GM21786 (cell line): ENCODE measurements at regions not wholly inside any gene's neighbourhood (a gene's known extent, or its start where the extent isn't known, plus 50 kb on each side); places are given as distances from the start of the nearest gene placed in this dataset.
A peak's percentile ranks its signal among the peaks of the same experiment; 100 is the strongest.
"Not testable (repeated sequence)": the region's sequence is repeated elsewhere in the genome, so short reads cannot be mapped to it uniquely, and the experiment has no call there.

Experiments used
- ATAC-seq: cut with Tn5 transposase; IDR thresholded peaks from one replicate; pipeline ENCODE4 v1.9.1; 2021; ENCODE audit not compliant: unreplicated experiment

DNA sequence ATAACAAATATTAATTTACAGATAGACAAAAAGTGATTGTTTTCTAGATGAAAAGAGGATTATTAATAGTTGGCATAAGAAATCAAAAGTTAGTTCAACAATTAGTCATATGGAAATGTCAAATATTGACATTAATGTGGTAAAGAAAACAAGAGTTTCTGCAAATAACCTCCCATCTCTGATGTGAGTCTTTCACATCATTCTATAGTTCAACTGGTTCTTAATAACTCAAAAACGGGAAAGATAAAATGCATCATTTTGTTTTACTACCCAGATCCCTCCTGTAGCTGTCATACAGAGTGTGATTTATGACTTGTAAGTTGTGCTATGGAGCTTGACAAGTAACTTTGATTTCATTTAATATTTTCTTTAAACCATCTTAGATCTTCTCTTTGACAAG lies 594.8 kb downstream of the ZWINT start:
- no peak for ATAC-seq

DNA sequence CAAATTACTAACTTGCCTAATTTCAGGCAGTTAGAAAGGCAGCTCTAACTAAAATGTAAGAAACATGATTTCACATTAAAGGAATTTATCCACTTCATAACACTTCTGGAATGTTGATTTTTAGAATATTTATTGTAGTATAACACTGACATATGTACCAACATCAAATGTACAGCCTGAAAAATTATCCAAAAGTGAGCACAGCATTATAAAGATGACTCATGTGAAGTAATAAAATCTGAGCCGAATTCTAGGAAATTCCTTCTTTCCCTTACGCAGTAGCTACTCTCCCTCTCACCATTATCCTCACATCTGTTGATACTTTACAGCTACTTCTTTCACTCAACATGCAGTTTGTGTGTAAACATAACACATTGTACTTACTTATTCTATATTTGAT lies 610.6 kb downstream of the ZWINT start:
- ATAC-seq: no peak

DNA sequence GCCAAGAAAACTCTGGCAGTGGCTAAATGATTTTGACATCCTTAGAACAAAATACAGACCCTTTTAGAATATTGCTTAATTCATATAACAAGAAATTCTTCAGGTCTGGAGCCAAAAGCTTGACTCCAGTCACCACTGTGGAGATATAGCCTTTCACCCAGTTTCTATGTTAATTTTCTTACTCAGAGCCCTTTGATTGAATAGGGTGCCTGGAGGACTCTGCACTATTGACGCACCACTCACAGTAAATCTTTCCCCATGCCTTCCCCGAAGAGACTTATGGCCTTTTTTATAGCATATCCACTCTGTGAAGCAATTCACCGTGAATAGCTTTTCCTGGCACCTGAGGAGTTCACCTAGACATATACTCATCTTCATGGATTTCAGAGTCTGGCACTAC lies 613.8 kb downstream of the ZWINT start:
- no peak for ATAC-seq

DNA sequence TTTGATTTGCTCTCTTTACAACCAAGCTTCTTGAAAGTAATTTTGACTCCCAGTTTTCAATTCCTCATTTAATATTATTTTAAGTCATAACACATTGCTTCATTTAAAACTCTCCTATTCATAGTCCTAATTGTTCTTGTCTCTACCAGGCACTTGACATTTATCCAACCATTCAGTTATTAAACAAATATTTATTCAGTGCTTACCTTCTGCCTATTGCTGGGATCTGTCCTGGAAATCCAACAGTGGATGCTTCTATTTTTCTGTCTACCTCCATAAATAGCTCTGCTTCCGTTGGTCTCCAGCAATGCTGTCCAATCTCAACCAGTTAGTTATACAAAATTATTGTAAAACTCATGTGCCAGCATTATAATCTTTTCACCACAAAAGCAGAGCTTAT lies 615.1 kb downstream of the ZWINT start:
- ATAC-seq: no peak

DNA sequence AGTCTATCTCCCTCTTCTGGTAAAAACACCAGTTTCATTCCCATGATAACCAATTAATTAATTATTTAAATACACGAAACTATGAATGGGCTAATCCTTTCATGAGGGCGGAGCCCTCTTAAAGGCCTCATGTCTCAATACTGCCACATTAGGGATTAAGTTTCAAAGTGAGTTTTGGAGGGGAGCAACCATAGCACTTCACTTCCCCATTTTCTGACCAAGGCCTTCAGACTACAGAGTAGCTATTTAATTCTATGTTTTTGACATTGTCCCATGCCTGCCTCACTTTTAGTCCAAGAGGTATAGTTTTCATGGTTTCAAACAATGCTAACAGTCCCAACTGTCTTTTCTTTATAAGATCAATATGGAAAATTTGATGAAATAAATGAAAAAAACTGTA lies 618.6 kb downstream of the ZWINT start:
- no peak for ATAC-seq

DNA sequence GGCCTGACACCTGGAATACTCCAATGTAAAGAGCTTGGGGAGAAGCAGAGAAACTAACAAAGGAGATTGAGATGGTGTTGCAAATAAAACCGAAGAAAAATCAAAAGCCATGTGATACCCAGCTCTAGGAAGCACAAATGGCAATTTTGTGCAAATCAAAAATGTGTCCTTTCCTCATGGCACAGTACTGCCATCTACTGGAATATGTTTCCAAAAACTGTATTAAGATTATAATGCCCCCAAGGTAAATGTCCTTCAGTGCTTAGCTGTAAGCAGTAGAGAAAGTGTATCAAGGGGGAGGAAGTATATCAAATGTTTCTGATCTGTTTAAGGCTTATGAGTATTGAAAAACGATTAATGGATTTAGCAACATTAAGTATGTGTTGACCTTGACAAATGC lies 620.3 kb downstream of the ZWINT start:
- ATAC-seq: peak; percentile 48

DNA sequence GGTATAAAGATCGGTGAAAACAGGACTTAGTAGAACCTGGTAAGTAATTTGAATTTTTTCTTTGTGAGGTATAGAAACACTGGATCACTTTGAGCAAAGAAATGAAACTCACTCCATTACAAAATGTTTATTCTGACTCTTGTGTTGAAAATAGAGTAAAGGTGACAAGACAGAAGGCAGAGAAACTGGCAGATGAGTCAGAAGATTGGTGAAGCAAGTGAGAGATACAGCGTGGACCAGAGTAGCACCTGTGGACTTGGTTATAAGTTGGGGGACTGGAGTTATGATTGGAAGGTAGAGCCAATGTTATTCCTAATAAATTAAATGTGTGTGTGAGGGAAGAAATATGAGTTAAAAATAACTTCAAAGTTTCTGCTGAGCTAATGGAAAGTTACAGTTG lies 620.9 kb downstream of the ZWINT start:
- no peak for ATAC-seq

DNA sequence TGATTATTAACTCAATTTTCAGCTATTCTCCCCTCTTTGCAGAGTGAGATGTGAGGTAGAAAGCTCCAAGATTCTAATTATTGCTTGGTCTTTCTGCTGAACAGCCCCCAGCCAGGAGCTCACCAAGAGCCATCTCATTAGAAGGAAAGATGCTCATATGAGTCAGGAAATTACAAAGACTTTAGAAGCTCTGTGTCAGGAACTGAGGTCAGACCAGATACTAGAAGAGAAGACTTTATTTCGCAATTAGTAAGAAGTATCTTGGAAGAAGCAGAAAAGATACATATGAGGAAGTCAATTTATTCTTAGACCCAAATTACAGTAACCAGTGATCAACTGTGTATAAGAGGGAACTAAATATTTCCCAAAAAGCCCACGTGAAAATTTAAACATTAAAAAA lies 626.9 kb downstream of the ZWINT start:
- no peak for ATAC-seq

DNA sequence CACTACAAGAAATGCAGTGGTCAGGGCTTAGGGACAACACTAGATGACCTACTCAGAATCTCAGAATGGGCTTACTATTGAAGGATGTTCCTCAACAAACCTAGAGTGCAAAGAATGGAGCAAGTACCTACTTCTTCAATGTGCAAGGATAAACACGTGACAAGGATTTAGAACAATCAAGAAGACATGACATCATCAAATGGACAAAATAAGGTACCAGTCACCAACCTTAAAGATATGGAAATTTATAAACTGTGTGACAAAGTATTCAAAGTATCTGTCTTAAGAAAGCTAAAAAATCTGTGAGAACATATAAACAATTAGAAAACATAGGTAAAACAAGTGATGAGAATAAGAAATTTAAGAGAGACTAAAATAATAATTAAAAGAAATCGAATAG lies 656.1 kb downstream of the ZWINT start:
- no peak for ATAC-seq

DNA sequence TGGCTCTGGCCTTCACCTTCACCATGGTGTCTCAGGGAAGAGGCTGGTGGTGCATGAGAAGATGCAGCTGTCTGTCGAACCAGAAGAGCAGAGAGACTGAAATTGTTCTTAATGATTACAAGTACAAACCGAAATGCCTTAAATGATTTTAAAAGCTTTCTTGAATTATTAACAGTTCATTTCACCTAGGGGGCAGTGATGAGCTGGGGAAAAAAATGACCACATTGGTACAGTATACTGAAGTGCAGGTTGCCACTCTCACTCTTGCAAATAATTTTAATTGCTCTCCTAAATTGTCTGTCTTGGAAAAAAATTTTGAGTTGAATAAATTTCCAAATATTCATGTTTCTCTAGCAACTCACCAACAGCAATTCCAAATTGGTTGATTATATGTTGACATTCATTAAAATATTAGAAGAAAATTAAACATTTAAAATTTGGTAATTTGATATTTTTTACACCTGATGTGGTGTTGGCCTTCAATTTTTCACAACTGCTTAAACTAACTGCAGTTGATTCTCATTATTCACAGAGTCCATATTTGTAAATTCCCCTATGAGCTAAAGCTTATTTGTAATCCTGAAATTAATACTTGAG lies 692.6 kb downstream of the ZWINT start:
- ATAC-seq: no peak

DNA sequence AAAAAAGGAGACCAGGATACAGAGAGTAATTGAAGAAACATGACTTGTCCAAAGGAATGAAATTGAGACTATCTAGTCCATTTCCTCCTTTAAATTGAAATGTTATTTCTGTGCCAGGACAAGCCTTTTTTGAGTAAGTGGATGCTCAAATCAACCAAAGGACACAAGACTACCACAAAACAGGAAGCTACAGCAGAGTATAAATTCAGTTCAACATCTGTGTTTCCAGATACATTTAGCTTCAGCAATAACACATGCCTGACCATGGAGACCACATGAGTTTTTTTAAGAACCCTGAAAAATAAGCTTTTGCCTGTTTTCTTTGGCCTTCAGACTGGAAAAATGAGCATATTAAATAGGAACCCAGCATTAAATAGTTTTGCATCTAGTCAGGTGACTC lies 707.5 kb downstream of the ZWINT start:
- no peak for ATAC-seq

DNA sequence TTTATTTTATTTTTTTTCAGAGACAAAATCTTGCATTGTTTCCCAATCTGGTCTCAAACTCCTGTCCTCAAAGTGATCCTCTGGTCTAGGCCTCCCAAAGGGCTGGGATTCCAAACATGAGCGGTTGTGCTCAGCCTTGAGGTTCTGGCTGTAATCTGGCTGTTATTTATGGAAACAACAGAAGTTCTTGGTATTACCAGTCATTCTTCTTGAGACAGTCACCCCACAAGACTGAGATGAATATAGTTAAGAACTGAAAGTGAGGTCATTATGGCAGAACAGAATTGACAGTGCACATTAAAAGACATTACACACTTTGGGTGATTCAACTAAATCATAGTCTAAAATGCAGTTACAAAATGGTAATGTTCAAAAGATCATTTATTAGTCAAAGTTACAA lies 719.5 kb downstream of the ZWINT start:
- ATAC-seq: no peak

DNA sequence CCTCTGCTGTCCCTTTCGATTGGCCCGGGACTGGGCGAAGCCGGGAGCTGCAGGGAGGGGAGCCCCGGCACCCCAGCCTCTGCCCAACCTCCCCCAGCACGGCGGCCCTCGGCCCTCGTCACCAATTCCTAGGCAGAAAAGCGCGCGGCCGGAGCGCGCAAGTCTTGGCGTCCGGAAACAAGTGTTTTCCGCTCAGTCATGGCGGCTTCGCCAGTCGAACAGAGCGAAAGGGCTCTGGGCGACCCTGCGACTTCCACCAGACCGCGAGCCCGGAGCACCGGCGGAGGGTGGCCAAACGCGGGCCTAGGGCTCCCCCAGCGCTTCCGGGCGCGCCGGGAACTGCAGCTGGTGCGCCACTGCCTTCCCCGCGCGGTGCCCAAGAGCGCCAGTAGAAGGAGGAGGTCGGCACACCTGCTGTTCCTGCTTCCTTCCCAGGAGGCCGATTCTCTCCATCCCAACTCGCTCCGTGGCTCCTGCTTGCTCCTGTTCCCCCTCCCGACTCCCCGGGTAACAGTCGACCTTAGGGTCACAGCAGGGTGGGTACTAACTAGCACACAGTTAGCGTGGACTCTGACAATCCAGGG lies 729.9 kb downstream of the ZWINT start:
- peak; percentile 87 for ATAC-seq

DNA sequence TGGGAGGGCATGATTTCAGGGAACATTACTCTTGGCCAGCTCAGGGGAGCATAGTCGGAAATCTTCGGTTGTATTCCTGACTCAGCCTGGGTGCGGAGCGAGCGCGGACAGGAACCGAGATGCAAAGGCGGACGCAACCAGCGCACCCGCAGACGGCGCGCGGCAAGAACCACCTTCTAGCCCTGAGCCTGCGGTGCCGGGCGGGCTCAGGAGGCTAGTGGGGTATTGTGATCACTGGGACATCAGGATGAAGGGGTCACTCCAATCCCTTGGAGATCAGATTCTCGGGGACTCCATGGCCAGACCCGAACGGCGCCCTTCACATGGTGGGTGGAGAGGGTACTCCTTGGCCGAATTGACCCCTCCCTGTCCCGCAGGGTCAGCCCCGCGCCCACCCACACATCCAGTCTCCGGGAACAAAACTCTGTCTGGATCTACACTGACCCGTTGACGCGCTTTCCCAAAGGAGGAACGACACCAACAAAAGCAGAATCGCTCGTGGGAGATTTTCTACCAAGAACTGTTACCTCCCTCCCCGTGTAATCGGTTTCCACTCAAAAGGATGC lies 730.5 kb downstream of the ZWINT start:
- ATAC-seq: no peak

DNA sequence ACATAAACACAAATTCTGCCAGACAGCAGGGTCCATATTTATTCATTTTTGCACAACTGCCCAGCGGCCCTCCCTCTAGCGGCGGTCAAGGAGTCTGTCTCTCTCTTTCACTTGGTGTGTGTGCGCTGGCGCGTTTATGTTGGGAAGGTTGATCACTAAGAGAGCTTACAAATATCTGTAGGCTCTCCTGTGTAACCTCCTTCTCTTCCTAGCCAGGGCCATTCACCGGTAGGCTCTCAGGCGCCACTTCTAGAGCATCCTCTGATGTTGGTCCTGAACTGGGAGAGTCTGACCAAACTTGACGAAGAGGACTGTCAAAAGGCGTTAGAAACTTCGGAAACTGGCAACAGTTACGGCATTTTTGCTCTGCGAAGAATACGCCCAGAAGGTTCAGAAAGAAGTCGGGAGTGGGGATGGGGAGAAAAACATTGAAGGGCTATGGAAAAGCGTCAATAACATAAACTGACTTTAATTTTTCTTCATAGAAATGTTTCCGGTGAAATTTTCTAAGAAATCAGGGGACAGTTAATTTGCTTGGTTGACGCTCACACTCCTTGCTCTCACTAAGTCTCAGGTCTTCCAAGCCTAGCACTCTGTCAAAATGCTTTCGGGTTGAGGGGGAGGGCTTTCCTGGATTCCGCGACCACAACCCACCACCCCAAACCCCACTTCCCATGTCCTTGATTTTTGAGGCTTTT lies 731.1 kb downstream of the ZWINT start:
- no peak for ATAC-seq

DNA sequence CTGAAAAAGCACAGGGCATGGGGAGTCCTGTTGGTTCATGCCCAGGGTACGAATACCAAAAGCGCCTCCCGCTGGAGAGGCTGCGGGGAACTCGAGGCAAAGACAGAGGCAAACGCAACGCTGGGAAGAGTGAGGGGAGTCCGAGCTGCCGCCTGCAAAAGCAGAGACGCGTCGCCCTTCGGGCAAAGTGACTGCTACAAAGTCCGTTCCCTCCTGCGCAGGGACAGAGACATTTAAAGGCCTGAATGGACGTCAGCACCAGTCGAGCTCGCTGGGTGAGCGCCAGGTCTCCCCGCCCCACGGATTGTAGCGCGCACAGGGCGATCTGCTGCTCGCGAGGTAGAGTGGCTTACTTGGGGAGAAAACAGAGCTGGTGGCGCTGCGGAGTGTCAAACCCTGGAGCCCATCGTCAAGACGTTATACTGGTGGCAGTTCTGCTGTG lies 732.8 kb downstream of the ZWINT start:
- no peak for ATAC-seq

DNA sequence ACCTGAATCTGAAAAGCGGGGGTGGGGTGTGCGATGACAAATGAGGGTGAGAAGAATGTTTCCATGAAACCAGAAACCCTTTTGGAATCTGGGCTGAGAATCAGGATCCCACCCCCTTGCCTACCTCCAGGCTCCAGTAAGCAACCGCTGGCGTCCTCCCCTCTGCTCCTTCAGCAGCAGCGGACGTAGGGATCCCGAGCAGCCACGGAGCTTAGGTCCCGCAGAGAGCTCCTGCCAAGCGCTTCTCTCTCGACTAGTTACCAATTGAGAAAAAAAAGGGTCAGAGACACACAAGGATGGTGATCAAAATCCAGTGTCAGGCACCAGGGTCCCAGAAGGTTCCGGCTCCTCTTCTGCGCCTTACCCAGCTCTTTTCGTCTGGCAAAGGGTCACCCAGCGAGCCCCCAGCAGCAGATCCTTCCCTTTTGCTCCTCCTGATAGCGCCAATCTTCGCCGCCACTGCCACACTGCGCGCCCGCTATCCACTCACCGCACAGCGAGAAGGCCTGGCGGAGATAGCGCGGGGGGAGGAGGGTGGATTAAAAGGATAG lies 733.5 kb downstream of the ZWINT start:
- ATAC-seq: no peak

DNA sequence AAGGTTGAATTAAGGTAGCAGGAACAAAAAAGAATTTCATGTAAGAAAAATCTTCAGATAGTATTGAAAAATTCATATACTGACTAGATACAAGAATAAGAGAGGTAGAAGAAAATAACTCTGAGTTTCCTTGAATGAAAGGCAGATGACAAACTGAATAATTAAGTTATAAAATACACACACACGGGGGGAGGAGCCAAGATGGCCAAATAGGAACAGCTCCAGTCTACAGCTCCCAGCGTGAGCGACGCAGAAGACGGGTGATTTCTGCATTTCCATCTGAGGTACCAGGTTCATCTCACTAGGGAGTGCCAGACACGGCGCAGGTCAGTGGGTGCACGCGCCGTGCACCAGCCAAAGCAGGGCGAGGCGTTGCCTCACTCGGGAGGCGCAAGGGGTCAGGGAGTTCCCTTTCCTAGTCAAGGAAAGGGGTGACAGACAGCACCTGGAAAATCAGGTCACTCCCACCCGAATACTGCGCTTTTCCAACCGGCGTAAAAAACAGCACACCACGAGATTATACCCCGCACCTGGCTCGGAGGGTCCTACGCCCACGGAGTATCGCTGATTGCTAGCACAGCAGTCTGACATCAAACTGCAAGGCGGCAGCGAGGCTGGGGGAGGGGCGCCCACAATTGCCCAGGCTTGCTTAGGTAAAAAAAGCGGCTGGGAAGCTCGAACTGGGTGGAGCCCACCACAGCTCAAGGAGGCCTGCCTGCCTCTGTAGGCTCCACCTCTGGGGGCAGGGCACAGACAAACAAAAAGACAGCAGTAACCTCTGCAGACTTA lies 759.2 kb downstream of the ZWINT start:
- not testable (repeated sequence) for ATAC-seq

DNA sequence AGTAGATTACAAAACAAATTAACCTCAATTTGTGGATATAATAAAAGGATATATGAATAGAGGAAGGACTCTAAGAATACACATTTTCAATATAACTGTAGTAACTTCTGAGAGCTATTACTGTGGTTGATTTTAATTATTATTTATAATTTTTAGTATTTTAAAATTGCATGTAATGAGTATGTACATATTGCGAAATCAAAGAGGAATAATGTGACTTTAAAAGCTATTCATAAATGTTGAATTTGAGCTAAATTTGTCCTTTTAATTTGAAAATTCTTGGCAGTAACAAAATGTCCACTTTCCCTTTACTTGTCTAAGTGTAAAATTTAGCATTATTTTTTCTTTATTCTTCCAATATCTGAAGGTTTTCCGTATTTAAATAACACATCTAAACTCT lies 750.6 kb upstream of the PCDH15 start:
- no peak for ATAC-seq

DNA sequence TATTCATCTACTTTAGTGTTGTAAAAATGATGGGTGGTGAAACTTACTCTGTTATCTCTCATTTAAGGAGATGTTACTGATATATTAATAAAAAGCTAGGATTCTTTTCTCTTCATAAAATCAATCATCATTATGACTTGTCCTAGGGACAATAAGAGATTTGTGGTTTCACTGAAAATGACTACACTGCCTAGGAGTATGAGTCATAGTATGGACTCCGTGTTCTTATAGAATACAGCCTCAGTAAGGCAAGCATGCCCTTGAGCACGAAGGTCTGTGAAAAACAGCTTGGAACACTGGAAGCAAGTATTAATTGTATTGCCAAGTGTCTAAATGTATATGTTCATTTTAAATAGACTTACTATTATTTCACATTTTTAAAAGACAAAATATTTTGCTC lies 749.2 kb upstream of the PCDH15 start:
- no peak for ATAC-seq

DNA sequence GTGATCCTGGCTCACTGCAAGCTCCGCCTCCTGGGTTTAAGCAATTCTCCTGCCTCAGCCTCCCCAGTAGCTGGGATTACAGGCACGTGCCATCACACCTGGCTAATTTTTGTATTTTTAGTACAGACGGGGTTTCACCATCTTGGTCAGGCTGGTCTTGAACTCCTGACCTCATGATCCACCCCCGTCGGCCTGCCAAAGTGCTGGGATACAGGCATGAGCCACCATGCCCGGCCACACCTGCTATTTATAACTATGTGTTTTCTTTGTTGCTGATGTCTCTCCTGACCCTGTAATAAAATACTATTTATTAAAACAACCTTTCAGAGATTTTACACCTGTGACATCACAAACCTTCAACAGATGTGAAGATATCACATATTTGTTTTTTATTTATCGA lies 736.5 kb upstream of the PCDH15 start:
- not testable (repeated sequence) for ATAC-seq
